Cardiac fibroblast (primary cell): ENCODE measurements at regions not wholly inside any gene's neighbourhood (a gene's known extent, or its start where the extent isn't known, plus 50 kb on each side); places are given as distances from the start of the nearest gene placed in this dataset.

Experiments
- DNase-seq, 2 donors: peaks; one replicate each; pipeline versions ENCODE4 v3.0.0 to v3.0.0-alpha.2; 2010; ENCODE audit warnings: low read depth in 2 of 2
- H3K4me3 ChIP-seq, 2 donors: replicated peaks in 1 of 2; 1 replicate in 1 of 2; 2 replicates in 1 of 2; pipeline ENCODE4 v1.5.1; 2011; ENCODE audit warnings: low read depth in 2 of 2, low read length in 2 of 2, mild to moderate bottlenecking in 2 of 2, moderate library complexity in 1 of 2
- TF ChIP-seq, protein P1 (sequence below): IDR thresholded peaks from one replicate; pipeline ENCODE4 v1.5.1; 2011; ENCODE audit warnings: low read depth, mild to moderate bottlenecking, low read length, inconsistent platforms

DNA sequence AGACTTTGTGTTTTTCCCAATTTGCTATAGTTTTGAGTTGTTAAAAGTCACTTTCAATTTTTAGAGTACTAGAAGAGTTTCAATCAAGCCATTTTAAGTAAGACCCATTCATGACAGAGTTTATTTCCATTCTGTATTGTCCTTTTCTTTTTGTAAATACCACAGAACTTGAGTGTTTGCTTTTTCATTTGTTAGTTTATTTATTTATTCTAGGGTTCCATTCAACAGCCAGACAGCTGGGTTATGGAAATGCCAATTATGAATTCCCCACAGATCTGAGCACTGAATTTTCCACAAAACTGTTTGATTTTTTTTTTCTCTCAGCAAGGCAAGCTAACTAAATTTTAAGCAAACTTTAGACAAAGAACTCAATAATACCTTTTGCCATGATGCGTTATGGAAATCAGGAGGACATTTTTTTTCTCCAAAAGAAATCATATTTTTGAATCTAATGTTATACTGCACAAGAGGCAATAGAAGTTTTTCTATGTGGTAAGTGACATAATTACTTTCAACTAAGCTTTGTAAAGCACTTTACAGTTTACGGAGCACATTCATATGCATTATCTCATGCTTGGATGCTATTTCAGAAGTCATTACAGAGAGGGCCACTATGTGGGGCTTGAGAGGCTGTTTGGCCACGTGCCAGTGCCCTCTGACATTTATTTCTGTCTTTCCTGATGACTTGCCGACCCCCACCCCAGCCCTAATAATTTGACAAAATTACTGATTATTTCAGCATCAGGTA lies 181.5 kb downstream of the VRK1 start:
- H3K4me3 ChIP-seq: no peak overlapping the region
- DNase-seq: no peak
- TF ChIP-seq, protein P1, sequence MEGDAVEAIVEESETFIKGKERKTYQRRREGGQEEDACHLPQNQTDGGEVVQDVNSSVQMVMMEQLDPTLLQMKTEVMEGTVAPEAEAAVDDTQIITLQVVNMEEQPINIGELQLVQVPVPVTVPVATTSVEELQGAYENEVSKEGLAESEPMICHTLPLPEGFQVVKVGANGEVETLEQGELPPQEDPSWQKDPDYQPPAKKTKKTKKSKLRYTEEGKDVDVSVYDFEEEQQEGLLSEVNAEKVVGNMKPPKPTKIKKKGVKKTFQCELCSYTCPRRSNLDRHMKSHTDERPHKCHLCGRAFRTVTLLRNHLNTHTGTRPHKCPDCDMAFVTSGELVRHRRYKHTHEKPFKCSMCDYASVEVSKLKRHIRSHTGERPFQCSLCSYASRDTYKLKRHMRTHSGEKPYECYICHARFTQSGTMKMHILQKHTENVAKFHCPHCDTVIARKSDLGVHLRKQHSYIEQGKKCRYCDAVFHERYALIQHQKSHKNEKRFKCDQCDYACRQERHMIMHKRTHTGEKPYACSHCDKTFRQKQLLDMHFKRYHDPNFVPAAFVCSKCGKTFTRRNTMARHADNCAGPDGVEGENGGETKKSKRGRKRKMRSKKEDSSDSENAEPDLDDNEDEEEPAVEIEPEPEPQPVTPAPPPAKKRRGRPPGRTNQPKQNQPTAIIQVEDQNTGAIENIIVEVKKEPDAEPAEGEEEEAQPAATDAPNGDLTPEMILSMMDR: no peak

DNA sequence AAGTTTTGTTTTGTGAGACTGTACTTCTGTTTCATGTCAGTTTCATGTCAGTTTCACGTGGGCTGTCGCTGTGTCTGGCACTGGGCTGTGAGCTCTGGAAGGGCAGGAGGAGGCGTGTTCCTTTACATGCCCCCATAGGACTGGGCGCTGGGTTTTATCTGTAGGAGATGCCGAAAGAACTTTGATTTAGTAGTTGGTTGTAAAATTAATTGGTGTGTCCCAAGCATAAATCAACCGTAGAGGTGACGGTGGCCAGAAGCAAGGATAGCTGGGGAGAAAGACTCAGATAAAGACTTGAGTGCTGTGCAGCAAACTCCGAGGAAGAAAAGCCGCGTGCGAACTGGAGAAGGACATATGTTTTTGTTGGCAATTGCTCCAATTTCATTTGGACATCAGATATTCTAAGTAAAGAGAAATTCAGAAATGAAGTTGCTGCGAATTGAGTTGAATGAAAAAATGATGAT lies 182.5 kb downstream of the VRK1 start:
- TF ChIP-seq, protein P1: no peak
- DNase-seq: no peak
- no peak overlapping the region for H3K4me3 ChIP-seq

DNA sequence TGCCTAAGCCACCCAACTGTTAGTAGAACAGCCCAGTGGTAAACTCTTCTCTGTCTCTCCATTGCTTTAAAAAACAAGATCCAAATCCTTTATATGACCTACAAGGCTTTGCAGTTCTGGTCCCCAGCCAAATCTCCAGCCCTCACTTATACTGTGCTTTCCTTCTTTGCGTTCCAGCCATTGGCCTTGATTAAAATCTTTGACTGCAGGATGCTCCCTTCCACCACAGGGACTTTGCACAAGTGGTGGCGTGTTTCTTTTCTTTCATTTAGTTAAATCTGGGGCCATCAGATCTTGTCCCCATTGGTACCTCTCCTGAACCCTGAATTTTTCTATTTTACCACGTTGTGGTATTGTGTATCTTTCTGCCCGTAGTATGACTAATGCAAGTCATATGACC lies 183.7 kb downstream of the VRK1 start:
- TF ChIP-seq, protein P1: no peak
- H3K4me3 ChIP-seq: no peak overlapping the region
- no peak for DNase-seq

DNA sequence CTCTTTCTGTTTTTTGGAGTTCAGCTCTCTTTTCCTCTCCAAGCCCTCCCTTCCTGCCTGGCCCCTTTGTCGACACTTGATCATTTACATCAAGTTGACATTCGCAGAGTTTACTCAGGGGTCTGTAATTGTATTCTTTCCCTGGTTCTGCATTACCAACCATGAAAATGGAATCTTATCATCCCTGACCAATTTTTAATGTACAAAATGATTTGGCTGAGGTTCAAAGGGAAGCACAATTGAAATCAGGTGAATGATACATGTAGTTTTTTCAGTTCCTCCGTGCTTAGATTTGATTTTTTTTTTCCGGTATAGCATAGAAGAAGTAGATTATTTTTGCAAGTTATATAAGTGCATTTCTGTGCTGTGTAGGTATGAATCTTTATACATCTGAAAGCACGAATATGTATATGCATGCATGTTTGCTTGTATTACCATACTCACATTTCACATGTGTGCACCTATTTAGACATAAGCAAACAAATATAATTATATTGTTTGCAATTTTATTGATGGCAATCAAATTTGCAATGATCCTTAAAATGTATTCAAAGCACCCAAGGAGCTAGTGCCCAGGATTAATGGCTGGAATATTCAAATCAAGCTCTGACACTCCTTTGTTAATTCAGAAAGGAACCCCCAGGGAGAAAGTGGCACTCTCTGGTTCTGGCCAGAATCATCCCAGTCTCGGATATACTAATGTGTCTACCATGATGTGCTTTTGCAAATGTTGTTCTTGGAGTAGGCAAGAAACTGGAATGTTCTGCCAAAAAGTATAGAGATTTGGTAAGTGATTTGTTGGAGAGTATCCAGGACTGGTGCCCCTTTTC lies 189.3 kb downstream of the VRK1 start:
- TF ChIP-seq, protein P1: no peak
- DNase-seq: no peak
- H3K4me3 ChIP-seq: no peak overlapping the region

DNA sequence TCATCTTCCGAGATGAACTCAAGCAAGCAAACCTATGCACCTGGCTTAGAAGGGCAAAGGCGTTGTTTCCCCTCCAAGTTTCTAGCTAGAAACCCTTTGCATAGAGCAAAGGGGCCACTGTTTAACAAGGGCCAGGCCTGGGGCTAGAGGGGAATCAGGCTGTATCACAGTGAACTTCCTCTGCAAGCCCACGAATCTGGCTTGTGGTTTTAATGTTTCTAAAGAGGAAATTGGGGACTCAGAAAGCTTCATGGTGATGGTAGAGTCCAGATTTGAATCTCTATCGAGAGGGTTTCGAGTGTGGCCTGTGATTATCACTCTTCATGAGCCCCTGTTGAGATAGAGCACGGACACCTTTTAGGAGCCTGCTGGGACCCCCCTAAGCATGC lies 189.9 kb downstream of the VRK1 start:
- H3K4me3 ChIP-seq: no peak overlapping the region
- no peak for DNase-seq
- TF ChIP-seq, protein P1: no peak

DNA sequence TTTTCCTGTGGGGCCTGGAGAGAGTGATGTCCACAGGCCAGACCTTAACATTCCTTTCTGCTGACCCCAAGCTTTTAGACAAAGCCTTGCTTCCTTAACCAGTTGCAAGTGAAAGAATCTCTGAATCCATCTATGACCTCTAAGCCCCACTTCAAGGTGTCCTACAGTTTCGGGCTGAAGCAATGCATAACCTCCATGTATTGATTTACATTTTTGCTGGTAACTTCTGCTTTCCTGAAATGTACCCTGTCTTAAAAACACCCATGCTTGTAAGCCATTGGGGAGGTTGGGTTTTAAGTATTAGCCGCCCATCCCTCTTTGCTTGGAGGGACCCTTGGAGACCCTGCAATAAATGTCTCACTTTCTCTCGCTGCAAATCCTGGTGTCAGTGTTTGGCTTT lies 190.6 kb downstream of the VRK1 start:
- no peak overlapping the region for H3K4me3 ChIP-seq
- TF ChIP-seq, protein P1: no peak
- no peak for DNase-seq
